ENCODE measurements at regions not wholly inside any gene's neighbourhood (a gene's known extent, or its start where the extent isn't known, plus 50 kb on each side); places are given as distances from the start of the nearest gene placed in this dataset.
A peak's percentile ranks its signal among the peaks of the same experiment; 100 is the strongest.

- DNase-seq, result no peak
These were observed 599.9 kb upstream of the NXPH2 start for GRCh38 chr2:139380051-139380450.

DNA sequence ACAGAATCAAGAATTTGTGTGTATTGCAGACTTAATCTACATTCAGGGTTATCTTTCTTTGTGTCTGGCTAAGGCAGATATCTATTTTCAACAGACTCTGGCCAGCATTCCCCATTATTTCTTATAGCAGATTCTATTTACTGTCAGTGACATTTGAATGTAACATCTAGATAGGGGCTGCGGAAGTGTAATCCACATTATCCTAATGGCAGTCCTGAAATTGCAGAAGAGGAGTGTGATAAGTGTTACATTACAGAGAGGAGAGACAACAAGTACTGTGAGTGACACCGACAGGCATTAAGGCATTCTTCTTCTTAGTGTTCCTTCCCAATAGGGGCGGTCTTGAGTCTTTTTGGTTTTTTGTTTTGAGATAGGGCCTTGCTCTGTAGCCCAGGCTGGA is 598.2 kb upstream of the NXPH2 start:
- no peak for DNase-seq

- no peak for DNase-seq
These were observed 594.2 kb upstream of the NXPH2 start for GRCh38 chr2:139374296-139374850.

GRCh38 chr2:139369423-139370409 is 589.5 kb upstream of the NXPH2 start:
- no peak for DNase-seq

- no peak for DNase-seq
These were observed 587.2 kb upstream of the NXPH2 start for GRCh38 chr2:139367416-139367815.

DNA sequence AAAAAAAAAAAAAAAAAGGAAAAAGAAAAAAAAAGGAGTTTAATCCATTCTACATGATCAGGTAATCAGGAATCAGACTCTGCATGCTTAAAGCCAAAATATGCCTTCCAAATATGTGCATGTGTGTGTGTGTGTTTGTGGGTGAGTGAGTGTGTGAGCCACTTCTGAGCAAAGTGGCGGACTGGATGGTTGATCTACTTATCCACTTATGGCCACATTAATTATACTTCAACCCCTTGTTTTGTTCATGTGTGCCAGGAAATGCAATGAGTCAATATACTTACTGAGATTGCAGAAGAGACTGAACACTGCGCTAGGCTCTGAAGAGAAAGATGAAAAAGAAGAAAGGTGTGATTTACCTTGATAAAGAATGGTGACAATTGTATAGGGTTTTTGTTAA is 586.5 kb upstream of the NXPH2 start:
- DNase-seq, result peak; percentile 74

DNA sequence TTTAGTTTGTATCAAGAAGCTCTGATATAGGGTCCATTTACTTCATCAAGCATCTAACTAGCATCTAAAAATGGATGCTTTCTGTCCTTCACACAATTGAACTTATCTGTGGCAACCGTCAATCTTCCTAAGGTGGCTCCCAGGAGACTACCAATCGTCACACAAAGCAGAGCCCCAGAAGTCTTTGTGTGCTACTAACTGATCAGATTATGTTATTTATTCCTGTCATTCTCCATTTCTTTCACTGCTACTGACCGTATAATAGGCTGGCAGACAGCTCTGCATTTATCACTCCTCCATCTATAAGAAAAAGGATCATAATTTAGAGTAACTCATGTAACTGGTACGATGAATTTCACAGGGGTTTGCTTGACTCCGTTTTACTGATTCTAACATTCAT is 585.0 kb upstream of the NXPH2 start:
- DNase-seq, result no peak

GRCh38 chr2:139360654-139361053 is 580.5 kb upstream of the NXPH2 start:
- no peak for DNase-seq

- DNase-seq, result no peak
These were observed 579.6 kb upstream of the NXPH2 start for GRCh38 chr2:139359818-139360217.

- DNase-seq, result no peak
These were observed 577.8 kb upstream of the NXPH2 start for GRCh38 chr2:139357972-139358371.

DNA sequence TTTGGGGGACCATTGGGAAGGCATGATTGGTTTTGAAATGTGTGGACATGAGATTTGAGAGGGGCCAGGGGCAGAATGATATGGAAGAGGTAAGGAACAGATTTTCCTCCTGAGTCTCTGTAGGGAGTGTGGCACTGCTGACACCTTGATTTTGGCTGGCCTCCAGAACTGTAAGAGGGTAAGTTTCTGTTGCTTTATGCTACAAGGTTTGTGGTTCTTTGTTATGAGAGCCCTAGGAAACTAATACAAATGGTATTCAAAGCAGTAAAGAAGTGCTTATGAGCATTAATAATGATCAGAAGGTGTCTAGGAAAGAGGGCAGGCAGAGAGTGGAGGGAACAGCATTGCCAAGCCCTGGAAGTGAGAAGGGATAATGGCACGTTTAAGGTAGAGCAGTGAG is 574.3 kb upstream of the NXPH2 start:
- no peak for DNase-seq

DNA sequence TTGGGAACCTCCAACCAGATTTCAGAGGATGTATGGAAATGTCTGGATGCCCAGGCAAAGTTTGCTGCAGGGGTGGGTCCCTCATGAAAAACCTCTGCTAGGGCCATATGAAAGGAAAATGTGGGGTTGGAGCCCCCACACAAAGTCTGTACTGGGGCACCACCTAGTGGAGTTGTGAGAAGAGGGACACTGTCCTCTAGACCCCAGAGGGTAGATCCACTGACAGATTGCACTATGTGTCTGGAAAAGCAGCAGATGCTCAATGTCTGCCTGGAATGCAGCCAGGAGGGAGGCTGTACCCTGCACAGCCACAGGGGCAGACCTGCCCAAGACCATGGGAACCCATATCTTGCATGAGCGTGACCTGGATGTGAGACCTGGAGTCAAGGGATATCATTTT is 573.7 kb upstream of the NXPH2 start:
- DNase-seq, result no peak

DNA sequence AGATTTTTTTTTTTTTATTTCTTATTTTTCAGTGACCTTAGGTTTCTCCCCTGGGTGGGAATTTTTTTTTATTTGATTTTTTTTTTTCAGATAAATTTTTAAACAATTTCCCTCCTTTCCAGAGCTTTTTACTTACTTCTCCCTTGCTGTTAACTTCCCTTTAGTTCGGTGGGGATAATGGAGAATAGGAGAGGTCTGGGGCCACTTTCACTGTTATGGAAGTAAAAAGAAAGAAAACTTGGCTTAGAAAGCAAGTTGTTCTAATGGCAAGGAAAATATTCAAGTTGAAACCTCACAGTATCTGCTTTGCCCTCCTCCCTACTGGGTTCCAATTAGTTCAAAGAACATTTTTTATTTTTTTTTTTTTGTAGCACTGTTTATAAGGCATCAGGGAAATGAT is 537.1 kb upstream of the NXPH2 start:
- no peak for DNase-seq

DNA sequence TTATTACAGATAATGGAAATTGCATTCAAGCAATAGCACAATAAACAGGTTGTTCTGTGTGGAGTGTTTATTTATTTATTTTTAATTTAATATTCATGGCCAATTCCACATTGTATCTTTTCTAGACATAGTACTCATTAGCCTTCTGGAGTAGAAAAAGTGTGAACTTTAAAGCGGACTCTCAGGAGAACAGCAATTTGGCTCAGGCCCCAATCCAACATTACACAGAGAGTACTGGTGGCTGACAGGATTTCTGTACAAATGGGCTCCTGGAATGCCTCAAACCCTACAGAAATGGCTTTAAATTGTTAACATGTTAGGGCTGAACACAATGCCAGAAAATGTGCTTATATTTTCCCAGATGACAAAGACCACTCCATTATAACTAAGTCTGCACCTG is 533.9 kb upstream of the NXPH2 start:
- DNase-seq, result no peak

DNA sequence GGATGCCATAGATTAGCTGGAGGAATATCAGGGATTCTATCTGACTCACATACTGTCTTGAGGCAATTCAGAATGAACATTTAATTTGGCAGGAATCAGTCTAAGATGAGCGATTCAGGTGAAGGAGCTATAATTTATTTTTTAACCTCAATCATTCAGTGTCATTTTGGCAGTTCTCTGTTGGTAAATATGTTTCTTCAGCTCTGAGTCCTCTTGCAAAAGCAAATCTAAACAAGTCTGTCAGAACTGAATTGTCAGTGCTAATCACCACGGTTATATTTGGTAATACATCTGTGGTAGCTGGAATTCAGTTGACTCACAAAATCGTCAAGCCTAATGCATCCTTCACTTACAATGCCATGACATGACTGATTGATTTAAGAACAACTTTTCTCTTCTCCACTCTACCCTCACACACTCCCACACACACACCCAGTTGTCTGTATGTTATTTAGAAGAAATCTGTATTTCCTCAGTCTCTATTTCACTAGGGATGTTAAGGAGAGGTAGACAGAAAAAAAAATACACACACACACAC is 516.6 kb upstream of the NXPH2 start:
- DNase-seq, result no peak

DNA sequence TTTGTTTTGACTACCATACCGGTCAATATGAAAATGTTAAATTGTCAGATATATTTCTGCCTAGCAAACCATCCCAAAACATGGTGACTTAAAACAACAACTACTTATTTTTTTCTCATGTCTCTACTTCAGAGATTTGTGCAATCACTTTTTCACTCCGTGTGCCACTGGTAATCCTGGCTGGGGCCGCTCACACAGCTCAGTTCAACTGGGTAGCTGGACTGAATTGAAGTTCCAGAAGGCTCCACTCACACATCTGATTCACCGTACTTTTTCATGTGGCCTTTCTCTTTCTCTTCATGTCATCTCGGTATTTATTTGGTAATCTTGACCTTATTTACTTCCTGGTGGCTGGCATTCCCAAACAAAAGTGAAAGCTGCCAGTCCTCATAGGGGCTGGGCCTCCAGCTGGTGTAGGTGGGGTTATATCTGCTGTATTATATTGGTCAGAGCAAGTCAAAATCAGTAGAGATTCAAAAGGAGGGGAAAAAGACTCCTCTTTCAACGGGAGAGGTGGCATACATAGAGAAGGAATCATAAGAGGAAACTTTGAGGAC is 513.9 kb upstream of the NXPH2 start:
- DNase-seq, result no peak

- DNase-seq, result no peak
These were observed 500.9 kb upstream of the NXPH2 start for GRCh38 chr2:139281124-139281523.

- no peak for DNase-seq
These were observed 491.7 kb upstream of the NXPH2 start for GRCh38 chr2:139271879-139272278.

- DNase-seq, result no peak
These were observed 491.0 kb upstream of the NXPH2 start for GRCh38 chr2:139271149-139271548.

DNA sequence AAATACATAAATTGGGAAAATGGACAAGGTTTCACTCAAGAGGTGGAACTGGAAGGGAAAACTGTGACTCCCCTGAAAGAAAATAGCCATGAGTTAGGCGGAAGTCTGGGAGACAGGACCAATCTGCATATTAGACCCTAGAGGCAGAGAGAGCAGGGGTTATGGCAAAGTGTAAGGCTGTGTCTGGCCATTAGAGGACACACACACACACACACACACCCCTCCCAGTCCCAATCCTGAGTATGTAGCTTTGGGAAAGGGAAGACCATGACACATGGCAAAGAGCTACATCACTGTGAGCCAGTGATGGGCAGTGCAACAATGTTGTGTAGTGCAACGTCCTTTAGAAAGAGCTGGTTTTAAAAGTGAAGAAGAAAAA is 479.9 kb upstream of the NXPH2 start:
- DNase-seq, result no peak

DNA sequence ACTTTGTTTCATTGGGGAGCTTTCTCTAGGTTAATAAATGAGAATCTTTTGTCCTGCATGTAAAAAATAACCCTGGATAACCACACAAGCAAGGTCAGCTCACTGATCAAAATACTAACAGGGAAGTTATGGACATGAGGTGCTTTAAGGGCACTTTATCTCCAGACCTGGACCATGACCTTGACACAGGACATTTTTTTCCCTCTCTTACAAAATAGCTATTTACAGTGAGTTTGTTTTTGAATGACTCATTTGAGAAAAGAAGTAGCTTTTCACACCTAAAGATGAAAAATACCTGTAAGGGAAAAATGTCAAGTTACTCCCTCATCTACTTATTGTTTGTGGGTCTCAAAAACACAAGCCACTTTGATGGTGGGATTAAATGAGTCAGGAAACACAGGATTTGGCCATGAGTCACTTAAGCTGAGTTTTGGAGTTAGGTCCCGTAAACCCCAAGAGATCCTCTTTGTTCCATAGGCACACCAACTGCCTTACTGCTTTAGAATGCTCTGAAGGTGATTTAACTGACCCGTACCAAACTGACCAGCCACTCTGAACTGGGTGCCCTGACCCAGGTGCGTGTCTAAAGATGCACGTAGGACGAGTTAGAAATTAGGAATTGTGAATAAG is 479.3 kb upstream of the NXPH2 start:
- no peak for DNase-seq

DNA sequence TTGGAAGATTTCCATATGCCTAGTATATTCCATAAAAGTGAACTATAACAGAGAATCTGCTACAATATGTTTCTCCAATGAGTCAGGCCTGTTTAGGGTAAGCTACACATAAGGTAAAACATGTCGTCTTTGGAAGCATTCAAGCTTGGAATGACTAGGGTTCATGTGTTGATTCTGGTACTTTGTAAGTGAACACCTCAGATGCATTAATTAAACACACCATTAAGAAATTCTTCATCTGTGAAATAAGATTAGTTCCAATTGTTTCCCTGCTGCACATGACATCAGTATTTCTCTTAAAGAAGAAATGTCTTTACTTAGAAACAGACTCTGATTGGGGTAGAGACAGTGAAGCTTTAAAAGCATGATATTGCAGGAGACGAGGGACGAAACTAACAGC is 461.1 kb upstream of the NXPH2 start:
- no peak for DNase-seq

- no peak for DNase-seq
These were observed 456.8 kb upstream of the NXPH2 start for GRCh38 chr2:139237023-139237422.

- DNase-seq, result no peak
These were observed 450.7 kb upstream of the NXPH2 start for GRCh38 chr2:139230881-139231280.

All from DMS153 (cell line).